MCF 10A (cell line): ENCODE measurements at regions not wholly inside any gene's neighbourhood (a gene's known extent, or its start where the extent isn't known, plus 50 kb on each side); places are given as distances from the start of the nearest gene placed in this dataset.

ENCODE experiments used
- BruUV-seq: library from RNA; stranded (reverse); fragments of 400-500 nt; replicated peaks from 2 replicates; lab custom pipeline; 2021; lab: Mats Ljungman, UMichigan
- CTCF ChIA-PET: fragments of 300-600 bp; sonication (Branson Sonifier 250); formaldehyde crosslinking; extraction: SDS; loops from one replicate; lab custom pipeline; 2021; ENCODE audit warnings: antibody characterized with exemption, inconsistent platforms; lab: Yijun Ruan, JAX
- POLR2A ChIA-PET: fragments of 300-600, 350-650 bp; sonication (Branson Sonifier 250); formaldehyde crosslinking; extraction: SDS; loops from one replicate; lab custom pipeline; 2020; ENCODE audit warnings: antibody characterized with exemption, inconsistent platforms; lab: Yijun Ruan, JAX
- DNase-seq: peaks from one replicate; pipeline ENCODE4 v3.0.0-alpha.2; 2018; ENCODE audit not compliant: unreplicated experiment
- H3K27ac Mint-ChIP-seq: one replicate; pipeline ENCODE4 v1.8.0; 2022; ENCODE audit warnings: mild to moderate bottlenecking, low read depth, mixed read lengths; ENCODE audit not compliant: unreplicated experiment
- H3K27me3 Mint-ChIP-seq: one replicate; pipeline ENCODE4 v1.8.0; 2022; ENCODE audit warnings: mixed read lengths; ENCODE audit not compliant: insufficient read depth, unreplicated experiment
- H3K36me3 Mint-ChIP-seq: one replicate; pipeline ENCODE4 v1.8.0; 2022; ENCODE audit warnings: mild to moderate bottlenecking, moderate library complexity, mixed read lengths; ENCODE audit not compliant: insufficient read depth, unreplicated experiment
- H3K4me1 Mint-ChIP-seq: one replicate; pipeline ENCODE4 v1.8.0; 2022; ENCODE audit warnings: mixed read lengths; ENCODE audit not compliant: insufficient read depth, unreplicated experiment
- H3K4me3 Mint-ChIP-seq: one replicate; pipeline ENCODE4 v1.8.0; 2022; ENCODE audit warnings: mild to moderate bottlenecking, moderate library complexity, mixed read lengths; ENCODE audit not compliant: unreplicated experiment
- H3K9me3 Mint-ChIP-seq: one replicate; pipeline ENCODE4 v1.8.0; 2022; ENCODE audit warnings: mixed read lengths; ENCODE audit not compliant: unreplicated experiment
- CTCF ChIP-seq: fragments of 200-600 bp; IDR thresholded peaks from one replicate; pipeline ENCODE4 v1.8.0; 2022; ENCODE audit warnings: antibody characterized with exemption, mild to moderate bottlenecking; ENCODE audit not compliant: unreplicated experiment
- intact Hi-C: fragments of 100-400 bp; cut with micrococcal nuclease; formaldehyde crosslinking; loops from 2 replicates; pipeline ENCODE4 v1.14.1; 2022

GRCh38 chr9:109931623-109932022 is 151.6 kb downstream of the PALM2AKAP2 start:
- POLR2A ChIA-PET, result no interaction called here
- Mint-ChIP-seq H3K27me3 (no peaks in the 10 kb centered on the region), H3K4me3 (no peak overlapping the region), H3K4me1 (no peaks in the 10 kb centered on the region), H3K36me3 (peaks cover 10% of the 10 kb centered on the region), H3K9me3 (no peaks in the 10 kb centered on the region), H3K27ac (no peak overlapping the region)
- no peak for TF ChIP-seq CTCF
- CTCF ChIA-PET, result no interaction called here
- no peak for DNase-seq
- intact Hi-C loops, result no loop called here
- BruUV-seq, result no TSS peak

- no TSS peak for BruUV-seq
- DNase-seq, result no peak
- Mint-ChIP-seq H3K27me3 (no peaks in the 10 kb centered on the region), H3K9me3 (no peaks in the 10 kb centered on the region), H3K36me3 (peaks cover 2% of the 10 kb centered on the region), H3K4me3 (no peak overlapping the region), H3K4me1 (no peaks in the 10 kb centered on the region), H3K27ac (no peak overlapping the region)
- POLR2A ChIA-PET, result no interaction called here
- CTCF ChIA-PET, result interaction anchor here (0.5 to 1.0 kb wide), 3 partner anchors 16 to 492 kb away, joined by 3 read pairs; no protein-coding TSS in a partner anchor
- intact Hi-C loops, result no loop called here
- TF ChIP-seq CTCF, result no peak
Measured at GRCh38 chr9:109934136-109934856, 154.3 kb downstream of the PALM2AKAP2 start.

DNA sequence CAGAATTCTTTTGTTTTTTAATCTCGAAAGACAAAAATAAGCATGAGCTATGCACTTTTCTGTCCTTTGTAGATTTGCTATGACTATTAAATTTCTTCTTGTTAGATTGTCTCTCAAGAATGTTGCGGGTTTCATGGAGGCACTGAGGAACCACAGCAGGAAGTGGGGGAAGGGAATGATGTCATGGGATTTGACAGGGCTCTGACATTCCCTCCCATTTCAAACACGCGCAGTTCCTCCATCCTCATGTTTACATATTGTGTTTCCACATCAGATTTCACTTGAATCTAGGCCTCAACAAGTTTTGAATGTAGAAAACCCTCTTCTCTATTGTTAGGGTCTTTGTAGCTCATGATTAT is 154.8 kb downstream of the PALM2AKAP2 start:
- BruUV-seq, result no TSS peak
- no peaks in the 10 kb centered on the region for H3K27me3 Mint-ChIP-seq
- no peaks in the 10 kb centered on the region for H3K36me3 Mint-ChIP-seq
- H3K4me3 Mint-ChIP-seq, result no peak overlapping the region
- TF ChIP-seq CTCF, result no peak
- CTCF ChIA-PET, result interaction anchor here (0.7 to 1.0 kb wide), 2 partner anchors 16 to 31 kb away, joined by 3 read pairs; no protein-coding TSS in a partner anchor
- intact Hi-C loops, result no loop called here
- POLR2A ChIA-PET, result no interaction called here
- no peak overlapping the region for H3K27ac Mint-ChIP-seq
- H3K9me3 Mint-ChIP-seq, result no peaks in the 10 kb centered on the region
- DNase-seq, result no peak
- no peaks in the 10 kb centered on the region for H3K4me1 Mint-ChIP-seq

GRCh38 chr9:109935406-109936087 is 155.5 kb downstream of the PALM2AKAP2 start:
- ChIA-PET CTCF (interaction anchor here (0.7 kb wide), 1 partner anchor 279 kb away, joined by 5 read pairs; no protein-coding TSS in a partner anchor), POLR2A (interaction anchor here (0.6 kb wide), 1 partner anchor 394 kb away, joined by 3 read pairs; no protein-coding TSS in a partner anchor)
- intact Hi-C loops, result no loop called here
- no peak for DNase-seq
- no peaks in the 10 kb centered on the region for H3K9me3 Mint-ChIP-seq
- BruUV-seq, result no TSS peak
- H3K4me1 Mint-ChIP-seq, result no peaks in the 10 kb centered on the region
- H3K4me3 Mint-ChIP-seq, result no peak overlapping the region
- TF ChIP-seq CTCF, result no peak
- no peaks in the 10 kb centered on the region for H3K27me3 Mint-ChIP-seq
- H3K27ac Mint-ChIP-seq, result no peak overlapping the region
- no peaks in the 10 kb centered on the region for H3K36me3 Mint-ChIP-seq
